ENCODE measurements at regions not wholly inside any gene's neighbourhood (a gene's known extent, or its start where the extent isn't known, plus 50 kb on each side); places are given as distances from the start of the nearest gene placed in this dataset.

DNA sequence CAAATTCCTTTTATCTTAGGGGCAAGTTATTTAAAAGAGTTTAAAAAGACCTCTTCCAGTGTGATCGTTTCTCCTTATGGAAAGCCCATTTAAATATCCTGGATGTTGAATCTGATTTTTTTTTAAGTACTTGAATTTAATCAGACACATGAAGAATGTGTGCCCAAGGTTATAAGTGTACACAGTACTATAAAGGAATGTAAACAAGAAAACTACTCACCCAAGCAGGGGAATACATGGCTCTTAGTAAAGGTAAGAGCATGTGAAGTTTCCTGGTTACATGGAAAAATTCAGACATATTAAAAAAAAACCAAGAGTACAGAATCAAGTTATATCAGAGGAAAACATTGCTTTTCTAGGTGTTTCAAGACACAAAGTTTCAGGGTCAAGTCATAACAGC lies 546.9 kb downstream of the MATN1 start:
- no peak overlapping the region for H3K9ac ChIP-seq (ENCODE audit: low read depth in 1 of 2, low read length in 2 of 2)
- H3K27ac ChIP-seq (ENCODE audit: low read depth in 2 of 2, low read length in 2 of 2): no peak overlapping the region
- H3K9me3 ChIP-seq (ENCODE audit: control insufficient read depth in 2 of 2, low read length in 2 of 2): no peaks in the 10 kb centered on the region
- no peaks in the 10 kb centered on the region for H3K36me3 ChIP-seq (ENCODE audit: control insufficient read depth in 2 of 2, insufficient read depth in 2 of 2, low read length in 2 of 2)
- H3K4me3 ChIP-seq (ENCODE audit: low read length in 2 of 2): no peak overlapping the region
- no peaks in the 10 kb centered on the region for H3K27me3 ChIP-seq (ENCODE audit: control insufficient read depth in 2 of 2, insufficient read depth in 2 of 2, low read length in 2 of 2)
- H3K4me1 ChIP-seq (ENCODE audit: control insufficient read depth in 2 of 2, insufficient read depth in 2 of 2, low read length in 2 of 2): no peaks in the 10 kb centered on the region

- H3K27ac ChIP-seq (ENCODE audit: low read depth in 2 of 2, low read length in 2 of 2): no peak overlapping the region
These were observed 548.9 kb downstream of the MATN1 start for GRCh38 chr1:30174499-30174898.

GRCh38 chr1:30173560-30173959 lies 549.8 kb downstream of the MATN1 start:
- H3K4me1 ChIP-seq (ENCODE audit: control insufficient read depth in 2 of 2, insufficient read depth in 2 of 2, low read length in 2 of 2): no peaks in the 10 kb centered on the region
- H3K9ac ChIP-seq (ENCODE audit: low read depth in 1 of 2, low read length in 2 of 2): no peak overlapping the region
- no peaks in the 10 kb centered on the region for H3K27me3 ChIP-seq (ENCODE audit: control insufficient read depth in 2 of 2, insufficient read depth in 2 of 2, low read length in 2 of 2)
- no peak overlapping the region for H3K27ac ChIP-seq (ENCODE audit: low read depth in 2 of 2, low read length in 2 of 2)
- H3K36me3 ChIP-seq (ENCODE audit: control insufficient read depth in 2 of 2, insufficient read depth in 2 of 2, low read length in 2 of 2): no peaks in the 10 kb centered on the region
- no peak overlapping the region for H3K4me3 ChIP-seq (ENCODE audit: low read length in 2 of 2)
- H3K9me3 ChIP-seq (ENCODE audit: control insufficient read depth in 2 of 2, low read length in 2 of 2): no peaks in the 10 kb centered on the region

More at GRCh38 chr1:30174499-30174898, 548.9 kb downstream of the MATN1 start:
- H3K36me3 ChIP-seq (ENCODE audit: control insufficient read depth in 2 of 2, insufficient read depth in 2 of 2, low read length in 2 of 2): no peaks in the 10 kb centered on the region
- H3K27me3 ChIP-seq (ENCODE audit: control insufficient read depth in 2 of 2, insufficient read depth in 2 of 2, low read length in 2 of 2): no peaks in the 10 kb centered on the region
- H3K9ac ChIP-seq (ENCODE audit: low read depth in 1 of 2, low read length in 2 of 2): no peak overlapping the region
- no peaks in the 10 kb centered on the region for H3K9me3 ChIP-seq (ENCODE audit: control insufficient read depth in 2 of 2, low read length in 2 of 2)
- no peak overlapping the region for H3K4me3 ChIP-seq (ENCODE audit: low read length in 2 of 2)
- no peaks in the 10 kb centered on the region for H3K4me1 ChIP-seq (ENCODE audit: control insufficient read depth in 2 of 2, insufficient read depth in 2 of 2, low read length in 2 of 2)

- Histone ChIP-seq H3K27ac (ENCODE audit: low read depth in 2 of 2, low read length in 2 of 2) (no peak overlapping the region), H3K9me3 (ENCODE audit: control insufficient read depth in 2 of 2, low read length in 2 of 2) (no peaks in the 10 kb centered on the region), H3K36me3 (ENCODE audit: control insufficient read depth in 2 of 2, insufficient read depth in 2 of 2, low read length in 2 of 2) (no peaks in the 10 kb centered on the region), H3K9ac (ENCODE audit: low read depth in 1 of 2, low read length in 2 of 2) (no peak overlapping the region), H3K4me1 (ENCODE audit: control insufficient read depth in 2 of 2, insufficient read depth in 2 of 2, low read length in 2 of 2) (no peaks in the 10 kb centered on the region), H3K4me3 (ENCODE audit: low read length in 2 of 2) (no peak overlapping the region), H3K27me3 (ENCODE audit: control insufficient read depth in 2 of 2, insufficient read depth in 2 of 2, low read length in 2 of 2) (no peaks in the 10 kb centered on the region)
These were observed 550.6 kb downstream of the MATN1 start for GRCh38 chr1:30172757-30173156.

DNA sequence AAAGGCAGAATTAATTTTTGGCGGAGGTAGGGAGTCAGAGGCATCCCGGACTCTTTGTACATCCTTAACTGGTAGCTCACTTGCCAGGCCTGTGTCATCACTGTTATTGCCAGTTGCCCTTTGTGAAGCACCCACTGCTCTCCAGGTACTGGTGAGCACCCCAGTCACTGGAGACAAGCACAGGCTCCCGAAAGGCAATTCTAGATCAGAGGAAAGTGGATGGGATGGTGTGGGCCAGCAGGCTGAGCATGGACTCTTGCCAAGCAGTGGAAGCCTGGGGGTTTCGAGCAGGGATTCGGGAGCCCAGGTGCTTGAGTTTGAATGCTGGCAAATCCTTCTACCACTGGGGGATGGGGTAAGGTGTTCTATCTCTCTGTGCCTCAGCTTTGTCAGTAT lies 551.1 kb downstream of the MATN1 start:
- Histone ChIP-seq H3K4me1 (ENCODE audit: control insufficient read depth in 2 of 2, insufficient read depth in 2 of 2, low read length in 2 of 2) (no peaks in the 10 kb centered on the region), H3K27me3 (ENCODE audit: control insufficient read depth in 2 of 2, insufficient read depth in 2 of 2, low read length in 2 of 2) (no peaks in the 10 kb centered on the region), H3K4me3 (ENCODE audit: low read length in 2 of 2) (no peak overlapping the region), H3K36me3 (ENCODE audit: control insufficient read depth in 2 of 2, insufficient read depth in 2 of 2, low read length in 2 of 2) (no peaks in the 10 kb centered on the region), H3K9ac (ENCODE audit: low read depth in 1 of 2, low read length in 2 of 2) (no peak overlapping the region), H3K27ac (ENCODE audit: low read depth in 2 of 2, low read length in 2 of 2) (no peak overlapping the region), H3K9me3 (ENCODE audit: control insufficient read depth in 2 of 2, low read length in 2 of 2) (no peaks in the 10 kb centered on the region)

- H3K9ac ChIP-seq (ENCODE audit: low read depth in 1 of 2, low read length in 2 of 2): no peak overlapping the region
- no peak overlapping the region for H3K27ac ChIP-seq (ENCODE audit: low read depth in 2 of 2, low read length in 2 of 2)
- no peak overlapping the region for H3K4me3 ChIP-seq (ENCODE audit: low read length in 2 of 2)
- no peaks in the 10 kb centered on the region for H3K9me3 ChIP-seq (ENCODE audit: control insufficient read depth in 2 of 2, low read length in 2 of 2)
- no peaks in the 10 kb centered on the region for H3K4me1 ChIP-seq (ENCODE audit: control insufficient read depth in 2 of 2, insufficient read depth in 2 of 2, low read length in 2 of 2)
- no peaks in the 10 kb centered on the region for H3K27me3 ChIP-seq (ENCODE audit: control insufficient read depth in 2 of 2, insufficient read depth in 2 of 2, low read length in 2 of 2)
- no peaks in the 10 kb centered on the region for H3K36me3 ChIP-seq (ENCODE audit: control insufficient read depth in 2 of 2, insufficient read depth in 2 of 2, low read length in 2 of 2)
These were observed 551.7 kb downstream of the MATN1 start for GRCh38 chr1:30171537-30172298.

DNA sequence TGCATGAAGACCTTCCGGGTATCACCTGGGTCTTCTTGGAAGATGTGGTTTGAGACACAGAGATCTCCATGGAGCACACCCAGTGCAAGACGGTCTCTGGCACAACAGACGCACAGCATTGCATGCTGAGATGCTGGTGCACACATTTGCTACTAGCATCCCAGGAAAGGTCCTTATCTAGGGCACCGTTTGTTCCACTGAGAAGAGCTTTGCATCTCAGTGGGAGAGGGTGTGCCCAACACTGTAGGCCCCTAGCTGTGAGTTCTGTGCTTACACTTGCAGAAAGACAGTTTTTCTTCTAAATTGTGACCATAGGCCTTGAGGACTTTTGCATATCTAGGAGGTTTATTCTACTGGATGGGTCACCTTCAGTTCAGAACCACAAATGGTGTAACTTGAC lies 554.1 kb downstream of the MATN1 start:
- H3K9me3 ChIP-seq (ENCODE audit: control insufficient read depth in 2 of 2, low read length in 2 of 2): no peaks in the 10 kb centered on the region
- H3K27me3 ChIP-seq (ENCODE audit: control insufficient read depth in 2 of 2, insufficient read depth in 2 of 2, low read length in 2 of 2): peaks cover 0 to 6% of the 10 kb centered on the region in 2 donors
- H3K36me3 ChIP-seq (ENCODE audit: control insufficient read depth in 2 of 2, insufficient read depth in 2 of 2, low read length in 2 of 2): no peaks in the 10 kb centered on the region
- no peak overlapping the region for H3K9ac ChIP-seq (ENCODE audit: low read depth in 1 of 2, low read length in 2 of 2)
- no peak overlapping the region for H3K4me3 ChIP-seq (ENCODE audit: low read length in 2 of 2)
- H3K27ac ChIP-seq (ENCODE audit: low read depth in 2 of 2, low read length in 2 of 2): no peak overlapping the region
- H3K4me1 ChIP-seq (ENCODE audit: control insufficient read depth in 2 of 2, insufficient read depth in 2 of 2, low read length in 2 of 2): no peaks in the 10 kb centered on the region

- Histone ChIP-seq H3K4me1 (ENCODE audit: control insufficient read depth in 2 of 2, insufficient read depth in 2 of 2, low read length in 2 of 2) (no peaks in the 10 kb centered on the region), H3K27ac (ENCODE audit: low read depth in 2 of 2, low read length in 2 of 2) (no peak overlapping the region), H3K9ac (ENCODE audit: low read depth in 1 of 2, low read length in 2 of 2) (no peak overlapping the region), H3K27me3 (ENCODE audit: control insufficient read depth in 2 of 2, insufficient read depth in 2 of 2, low read length in 2 of 2) (peaks cover 0 to 8% of the 10 kb centered on the region in 2 donors), H3K9me3 (ENCODE audit: control insufficient read depth in 2 of 2, low read length in 2 of 2) (no peaks in the 10 kb centered on the region), H3K36me3 (ENCODE audit: control insufficient read depth in 2 of 2, insufficient read depth in 2 of 2, low read length in 2 of 2) (no peaks in the 10 kb centered on the region), H3K4me3 (ENCODE audit: low read length in 2 of 2) (no peak overlapping the region)
These were observed 557.2 kb downstream of the MATN1 start for GRCh38 chr1:30166174-30166573.

DNA sequence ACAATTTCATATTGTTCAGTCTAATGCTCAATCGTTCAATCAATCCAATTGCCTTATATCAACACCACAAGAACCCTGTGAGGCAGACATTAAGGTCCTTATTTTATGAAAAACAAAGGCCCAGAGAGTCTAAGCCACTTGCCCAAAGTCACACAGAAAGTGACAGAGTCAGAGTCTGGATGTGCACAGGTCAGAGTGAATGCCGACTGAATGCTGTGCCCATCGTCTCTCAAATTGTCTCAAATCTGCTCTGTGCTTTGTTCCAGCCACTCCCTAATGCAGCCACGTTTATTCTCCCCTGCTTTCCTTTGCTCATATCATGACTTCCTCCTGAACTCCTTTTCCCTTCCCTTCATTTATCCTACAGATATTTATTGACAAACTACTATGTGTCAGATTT lies 558.3 kb downstream of the MATN1 start:
- Histone ChIP-seq H3K36me3 (ENCODE audit: control insufficient read depth in 2 of 2, insufficient read depth in 2 of 2, low read length in 2 of 2) (no peaks in the 10 kb centered on the region), H3K27ac (ENCODE audit: low read depth in 2 of 2, low read length in 2 of 2) (no peak overlapping the region), H3K4me3 (ENCODE audit: low read length in 2 of 2) (no peak overlapping the region), H3K9ac (ENCODE audit: low read depth in 1 of 2, low read length in 2 of 2) (no peak overlapping the region), H3K9me3 (ENCODE audit: control insufficient read depth in 2 of 2, low read length in 2 of 2) (no peaks in the 10 kb centered on the region), H3K27me3 (ENCODE audit: control insufficient read depth in 2 of 2, insufficient read depth in 2 of 2, low read length in 2 of 2) (peaks cover 0 to 8% of the 10 kb centered on the region in 2 donors), H3K4me1 (ENCODE audit: control insufficient read depth in 2 of 2, insufficient read depth in 2 of 2, low read length in 2 of 2) (no peaks in the 10 kb centered on the region)

DNA sequence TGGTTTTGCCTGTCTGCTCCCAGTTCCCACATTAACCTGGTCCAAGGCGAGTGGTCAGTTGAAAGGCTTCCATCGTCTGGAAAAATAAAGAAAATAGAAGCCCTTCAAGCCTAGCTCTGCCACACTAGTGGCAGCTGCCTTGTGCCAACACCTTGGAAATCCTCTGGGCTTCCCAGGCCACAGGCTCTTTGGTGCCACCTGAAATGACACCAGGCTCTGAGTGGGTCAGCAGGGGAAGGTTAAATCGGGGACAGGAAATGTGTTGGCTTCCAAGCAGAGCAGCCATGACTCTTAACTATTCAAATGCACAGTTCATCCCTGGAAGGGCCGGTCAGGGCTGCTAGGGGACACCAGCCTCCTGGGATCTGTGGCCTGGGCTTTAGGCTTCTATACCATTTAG lies 558.7 kb downstream of the MATN1 start:
- Histone ChIP-seq H3K4me1 (ENCODE audit: control insufficient read depth in 2 of 2, insufficient read depth in 2 of 2, low read length in 2 of 2) (no peaks in the 10 kb centered on the region), H3K36me3 (ENCODE audit: control insufficient read depth in 2 of 2, insufficient read depth in 2 of 2, low read length in 2 of 2) (no peaks in the 10 kb centered on the region), H3K9ac (ENCODE audit: low read depth in 1 of 2, low read length in 2 of 2) (no peak overlapping the region), H3K27me3 (ENCODE audit: control insufficient read depth in 2 of 2, insufficient read depth in 2 of 2, low read length in 2 of 2) (peaks cover 0 to 8% of the 10 kb centered on the region in 2 donors), H3K27ac (ENCODE audit: low read depth in 2 of 2, low read length in 2 of 2) (no peak overlapping the region), H3K9me3 (ENCODE audit: control insufficient read depth in 2 of 2, low read length in 2 of 2) (no peaks in the 10 kb centered on the region), H3K4me3 (ENCODE audit: low read length in 2 of 2) (no peak overlapping the region)

Data from mucosa of rectum (tissue), 2 donors.